ENCODE measurements at regions not wholly inside any gene's neighbourhood (a gene's known extent, or its start where the extent isn't known, plus 50 kb on each side); places are given as distances from the start of the nearest gene placed in this dataset.

DNA sequence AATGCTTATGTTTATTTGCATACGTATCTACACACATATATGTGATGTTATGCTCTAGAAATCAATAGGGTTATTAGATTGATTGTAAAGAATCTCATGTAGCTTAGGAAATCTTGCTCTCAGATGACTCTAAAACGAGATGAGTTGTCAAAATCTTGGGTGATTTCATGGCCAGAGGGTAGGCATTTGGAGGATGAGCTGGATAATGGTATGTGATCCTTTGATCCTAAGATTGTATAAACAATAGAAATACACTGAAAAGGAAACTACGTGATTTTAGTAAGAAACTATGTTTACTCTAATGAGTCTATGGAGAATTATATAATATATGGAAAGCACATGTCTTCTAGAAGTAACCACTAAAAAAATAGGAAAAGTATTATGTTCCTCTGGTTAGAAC, 676.6 kb downstream of the NSUN3 start (continued):
- no peak for TF ChIP-seq CTCF (IDR thresholded peaks at IDR 0.05 in 2 of 3, conservative IDR thresholded peaks at IDR 0.05 in 1 of 3; ENCODE audit: borderline replicate concordance in 1 of 3, insufficient read depth in 1 of 3, low read depth in 2 of 3, low read length in 2 of 3)

GRCh38 chr3:94758751-94759150, 695.9 kb downstream of the NSUN3 start:
- BruUV-seq (replicated peaks), result no TSS peak
- CTCF ChIA-PET, result no interaction called here

More at GRCh38 chr3:94758751-94759150, 695.9 kb downstream of the NSUN3 start:
- no peak overlapping the region for H3K4me2 ChIP-seq (ENCODE audit: low read length)
- H3K9me2 ChIP-seq (ENCODE audit: insufficient read depth), result no peaks in the 10 kb centered on the region
- H3K36me3 ChIP-seq (ENCODE audit: control insufficient read depth in 1 of 2, insufficient read depth in 2 of 2, low read length in 2 of 2), result no peaks in the 10 kb centered on the region
- TF ChIP-seq EGR1 (IDR thresholded peaks at IDR 0.05; ENCODE audit: low read depth), result no peak
- TF ChIP-seq CEBPB (IDR thresholded peaks at IDR 0.05; ENCODE audit: low read depth), result no peak
- no peak for TF ChIP-seq ELF1 (IDR thresholded peaks at IDR 0.05; ENCODE audit: borderline replicate concordance, low read depth)
- TF ChIP-seq EZH2phosphoT487 (IDR thresholded peaks at IDR 0.05; ENCODE audit: borderline replicate concordance), result no peak
- TF ChIP-seq CBX3 (IDR thresholded peaks at IDR 0.05; ENCODE audit: low read depth), result no peak
- TF ChIP-seq SP1 (IDR thresholded peaks at IDR 0.05; ENCODE audit: low read depth), result no peak
- no peak for TF ChIP-seq SRF (IDR thresholded peaks at IDR 0.05; ENCODE audit: low read depth)
- no peak for TF ChIP-seq JUND (IDR thresholded peaks at IDR 0.05)
- TF ChIP-seq FOSL1 (IDR thresholded peaks at IDR 0.05; ENCODE audit: low read depth), result no peak
- TF ChIP-seq ZFX (IDR thresholded peaks at IDR 0.05), result no peak
- TF ChIP-seq, protein P1, sequence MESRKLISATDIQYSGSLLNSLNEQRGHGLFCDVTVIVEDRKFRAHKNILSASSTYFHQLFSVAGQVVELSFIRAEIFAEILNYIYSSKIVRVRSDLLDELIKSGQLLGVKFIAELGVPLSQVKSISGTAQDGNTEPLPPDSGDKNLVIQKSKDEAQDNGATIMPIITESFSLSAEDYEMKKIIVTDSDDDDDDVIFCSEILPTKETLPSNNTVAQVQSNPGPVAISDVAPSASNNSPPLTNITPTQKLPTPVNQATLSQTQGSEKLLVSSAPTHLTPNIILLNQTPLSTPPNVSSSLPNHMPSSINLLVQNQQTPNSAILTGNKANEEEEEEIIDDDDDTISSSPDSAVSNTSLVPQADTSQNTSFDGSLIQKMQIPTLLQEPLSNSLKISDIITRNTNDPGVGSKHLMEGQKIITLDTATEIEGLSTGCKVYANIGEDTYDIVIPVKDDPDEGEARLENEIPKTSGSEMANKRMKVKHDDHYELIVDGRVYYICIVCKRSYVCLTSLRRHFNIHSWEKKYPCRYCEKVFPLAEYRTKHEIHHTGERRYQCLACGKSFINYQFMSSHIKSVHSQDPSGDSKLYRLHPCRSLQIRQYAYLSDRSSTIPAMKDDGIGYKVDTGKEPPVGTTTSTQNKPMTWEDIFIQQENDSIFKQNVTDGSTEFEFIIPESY (IDR thresholded peaks at IDR 0.05; ENCODE audit: extremely low read depth, insufficient replicate concordance, low read length), result no peak
- TF ChIP-seq RAD21 (IDR thresholded peaks at IDR 0.05; ENCODE audit: low read depth), result no peak
- TF ChIP-seq, protein P2, sequence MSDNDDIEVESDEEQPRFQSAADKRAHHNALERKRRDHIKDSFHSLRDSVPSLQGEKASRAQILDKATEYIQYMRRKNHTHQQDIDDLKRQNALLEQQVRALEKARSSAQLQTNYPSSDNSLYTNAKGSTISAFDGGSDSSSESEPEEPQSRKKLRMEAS (IDR thresholded peaks at IDR 0.05), result no peak
- no peak for TF ChIP-seq POLR2A (IDR thresholded peaks at IDR 0.05; ENCODE audit: borderline replicate concordance, extremely low read depth, insufficient read depth, insufficient read length)
- TF ChIP-seq CTCF (IDR thresholded peaks at IDR 0.05 in 2 of 3, conservative IDR thresholded peaks at IDR 0.05 in 1 of 3; ENCODE audit: borderline replicate concordance in 1 of 3, insufficient read depth in 1 of 3, low read depth in 2 of 3, low read length in 2 of 3), result no peak
- no peaks in the 10 kb centered on the region for H3K79me2 ChIP-seq (ENCODE audit: insufficient read depth, low read length)
- no peak for DNase-seq (ENCODE audit: low read depth, low spot score)
- peaks cover 8 to 20% of the 10 kb centered on the region in 2 experiments; a peak in 2 of 4 replicates for H3K9me3 ChIP-seq (ENCODE audit: control insufficient read depth in 1 of 2, insufficient read depth in 1 of 2, low read depth in 1 of 2, low read length in 2 of 2)
- H4K20me1 ChIP-seq (ENCODE audit: insufficient read depth), result no peaks in the 10 kb centered on the region
- no peak for ATAC-seq
- ChIA-PET POLR2A (no interaction called here), RAD21 (ENCODE audit: low non-redundant PET in 1 of 2, low total read pairs in 2 of 2, uncharacterized antibody in 2 of 2, unreplicated experiment in 2 of 2) (no interaction called here)
- intact Hi-C loops (cut with micrococcal nuclease), result no loop called here
- no peaks in the 10 kb centered on the region for H3K27me3 ChIP-seq (ENCODE audit: insufficient read depth, low read length)
- no peak overlapping the region for H3K4me3 ChIP-seq (replicated peaks in 1 of 2; ENCODE audit: low read depth in 1 of 2, low read length in 2 of 2)
- H3K4me1 ChIP-seq (ENCODE audit: control insufficient read depth in 1 of 2, insufficient read depth in 2 of 2, low read length in 2 of 2), result no peaks in the 10 kb centered on the region
- H3K27ac ChIP-seq (ENCODE audit: low read depth, low read length), result no peak overlapping the region
- H3K9ac ChIP-seq (ENCODE audit: low read length), result no peak overlapping the region
- H2AFZ ChIP-seq (ENCODE audit: low read depth, low read length, poor library complexity, severe bottlenecking), result no peak overlapping the region
